H1 (cell line): ENCODE measurements at regions not wholly inside any gene's neighbourhood (a gene's known extent, or its start where the extent isn't known, plus 50 kb on each side); places are given as distances from the start of the nearest gene placed in this dataset.

ENCODE experiments used
- CTCF ChIA-PET: fragments of 300-600 bp; sonication (Branson Sonifier 250); formaldehyde crosslinking; loops from one replicate; lab custom pipeline; 2021; ENCODE audit not compliant: partially characterized antibody; lab: Charles Lee
- POLR2A ChIA-PET: fragments of 300-600 bp; sonication (Branson Sonifier 250); formaldehyde crosslinking; loops from one replicate; lab custom pipeline; 2021; ENCODE audit warnings: inconsistent platforms; ENCODE audit not compliant: partially characterized antibody; lab: Charles Lee
- DNase-seq, 2 experiments: peaks; one replicate each; pipeline versions ENCODE4 v3.0.0 to v3.0.0-alpha.2; 2010 to 2022; ENCODE audit warnings: low spot score in 2 of 2, low read depth in 1 of 2, mixed read lengths in 1 of 2
- FAIRE-seq: peaks from 2 replicates; lab custom pipeline; 2011; peaks lifted over from hg19 to GRCh38; lab: Jason Lieb, UNC
- H2AFZ ChIP-seq: 2 replicates; pipeline ENCODE4 v1.8.1; 2012; ENCODE audit warnings: low read length, inconsistent platforms
- H2AK5ac ChIP-seq: 2 replicates; pipeline ENCODE4 v1.6.1; 2013; ENCODE audit warnings: low read depth, low read length
- H2BK120ac ChIP-seq: replicated peaks from 2 replicates; pipeline ENCODE3; 2013; ENCODE audit warnings: low read depth, low read length, inconsistent platforms
- H2BK12ac ChIP-seq: 2 replicates; pipeline ENCODE4 v1.6.1; 2013; ENCODE audit warnings: low read depth, low read length
- H2BK15ac ChIP-seq: 2 replicates; pipeline ENCODE4 v1.6.1; 2013; ENCODE audit warnings: low read length
- H2BK20ac ChIP-seq: 2 replicates; pipeline ENCODE4 v1.6.1; 2013; ENCODE audit warnings: low read length
- H2BK5ac ChIP-seq: 2 replicates; pipeline ENCODE4 v1.6.1; 2013; ENCODE audit warnings: low read depth, low read length
- H3K14ac ChIP-seq: 2 replicates; pipeline ENCODE4 v1.6.1; 2013; ENCODE audit warnings: inconsistent platforms; ENCODE audit not compliant: insufficient read length
- H3K18ac ChIP-seq: 2 replicates; pipeline ENCODE4 v1.6.1; 2013; ENCODE audit warnings: low read length; ENCODE audit errors: extremely low read depth
- H3K23ac ChIP-seq: 2 replicates; pipeline ENCODE4 v1.6.1; 2013; ENCODE audit warnings: inconsistent platforms; ENCODE audit not compliant: insufficient read length
- H3K23me2 ChIP-seq: 2 replicates; pipeline ENCODE4 v1.6.1; 2013; ENCODE audit warnings: low read depth, low read length
- H3K27ac ChIP-seq: 2 replicates; pipeline ENCODE4 v1.6.1; 2011; ENCODE audit warnings: low read depth, low read length, inconsistent platforms
- H3K27me3 ChIP-seq, 4 experiments: replicated peaks in 1 of 4; 1 replicate in 1 of 4; 2 replicates in 3 of 4; pipeline versions ENCODE4 v1.6.1 to v1.8.1; 2011 to 2013; ENCODE audit warnings: low read length in 3 of 4, mild to moderate bottlenecking in 3 of 4, inconsistent platforms in 2 of 4, mixed read lengths in 2 of 4, moderate library complexity in 1 of 4; ENCODE audit not compliant: control insufficient read depth in 3 of 4, insufficient read depth in 3 of 4; ENCODE audit errors: extremely low read depth in 1 of 4
- H3K36me3 ChIP-seq, 4 experiments: 2 replicates each; pipeline versions ENCODE4 v1.6.1 to v1.8.1; 2011 to 2013; ENCODE audit warnings: mild to moderate bottlenecking in 4 of 4, low read length in 3 of 4, moderate library complexity in 2 of 4, control low read depth in 1 of 4, inconsistent platforms in 1 of 4; ENCODE audit not compliant: insufficient read depth in 4 of 4, control insufficient read depth in 2 of 4
- H3K4ac ChIP-seq: replicated peaks from 2 replicates; pipeline ENCODE3; 2013; ENCODE audit warnings: low read length, low read depth, mixed read lengths, inconsistent platforms; ENCODE audit not compliant: insufficient read length
- H3K4me1 ChIP-seq, 4 experiments: replicated peaks in 1 of 4; 1 replicate in 1 of 4; 2 replicates in 3 of 4; pipeline versions ENCODE4 v1.6.1 to v1.8.1; 2011 to 2013; ENCODE audit warnings: low read length in 3 of 4, inconsistent platforms in 2 of 4, mixed read lengths in 1 of 4; ENCODE audit not compliant: insufficient read depth in 4 of 4, control insufficient read depth in 3 of 4
- H3K4me2 ChIP-seq, 2 experiments: 2 replicates each; pipeline versions ENCODE4 v1.6.1 to v1.8.1; 2011 to 2013; ENCODE audit warnings: low read depth in 2 of 2, low read length in 2 of 2, control low read depth in 1 of 2, inconsistent platforms in 1 of 2, mild to moderate bottlenecking in 1 of 2; ENCODE audit not compliant: insufficient read depth in 1 of 2
- H3K4me3 ChIP-seq, 4 experiments: fragments of 200-600, 300-600 bp in 1 of 4; sonication (generic), shearing (Covaris generic), sonication (Bioruptor Twin) in 1 of 4; 2 replicates each; pipeline versions ENCODE4 v1.5.1 to v1.8.1; 2011 to 2016; ENCODE audit warnings: low read length in 4 of 4, low read depth in 3 of 4, control low read depth in 2 of 4, inconsistent platforms in 2 of 4, mild to moderate bottlenecking in 2 of 4, mixed read lengths in 1 of 4, moderate library complexity in 1 of 4; ENCODE audit not compliant: insufficient read depth in 2 of 4; ENCODE audit errors: extremely low read depth in 1 of 4
- H3K56ac ChIP-seq: replicated peaks from 2 replicates; pipeline ENCODE3; 2013; ENCODE audit warnings: low read depth, mild to moderate bottlenecking, mixed read lengths, low read length, inconsistent platforms; ENCODE audit not compliant: insufficient read length
- H3K79me1 ChIP-seq: 2 replicates; pipeline ENCODE4 v1.6.1; 2013; ENCODE audit warnings: low read depth, low read length, control low read depth
- H3K79me2 ChIP-seq, 2 experiments: 2 replicates each; pipeline versions ENCODE4 v1.6.1 to v1.8.1; 2012 to 2013; ENCODE audit warnings: low read length in 2 of 2, mild to moderate bottlenecking in 2 of 2, inconsistent platforms in 1 of 2; ENCODE audit not compliant: insufficient read depth in 2 of 2, control insufficient read depth in 1 of 2
- H3K9ac ChIP-seq, 4 experiments: replicated peaks in 1 of 4; 1 replicate in 1 of 4; 2 replicates in 3 of 4; pipeline versions ENCODE4 v1.6.1 to v1.8.1; 2011 to 2013; ENCODE audit warnings: low read depth in 3 of 4, low read length in 3 of 4, control low read depth in 2 of 4, mild to moderate bottlenecking in 2 of 4, moderate library complexity in 2 of 4, inconsistent platforms in 1 of 4; ENCODE audit errors: extremely low read depth in 1 of 4
- H3K9me3 ChIP-seq, 2 experiments: 2 replicates each; pipeline versions ENCODE4 v1.6.1 to v1.8.1; 2012 to 2013; ENCODE audit warnings: mild to moderate bottlenecking in 2 of 2, moderate library complexity in 2 of 2, control low read depth in 1 of 2, inconsistent platforms in 1 of 2, low read depth in 1 of 2, low read length in 1 of 2, mixed read lengths in 1 of 2; ENCODE audit not compliant: insufficient read depth in 2 of 2
- H4K20me1 ChIP-seq, 2 experiments: replicated peaks in 1 of 2; 2 replicates each; pipeline versions ENCODE3 to v1.8.1; 2011 to 2013; ENCODE audit warnings: inconsistent platforms in 2 of 2, low read length in 2 of 2, mild to moderate bottlenecking in 1 of 2; ENCODE audit not compliant: insufficient read depth in 2 of 2, control insufficient read depth in 1 of 2
- H4K5ac ChIP-seq: 2 replicates; pipeline ENCODE4 v1.6.1; 2013; ENCODE audit warnings: low read length, low read depth, mixed read lengths, inconsistent platforms; ENCODE audit not compliant: insufficient read length
- H4K8ac ChIP-seq: 2 replicates; pipeline ENCODE4 v1.8.0; 2013; ENCODE audit warnings: mild to moderate bottlenecking, moderate library complexity, low read length, inconsistent platforms; ENCODE audit not compliant: insufficient read depth; ENCODE audit errors: extremely low read depth
- H4K91ac ChIP-seq: replicated peaks from 2 replicates; pipeline ENCODE3; 2013; ENCODE audit warnings: low read length, mixed read lengths, inconsistent platforms; ENCODE audit not compliant: insufficient read length
- ASH2L ChIP-seq: fragments of 200-600, 300-600 bp; sonication (generic); IDR thresholded peaks from one replicate; pipeline ENCODE4 v1.7.1; 2017; ENCODE audit warnings: low read length
- CTCF ChIP-seq, 3 experiments: IDR thresholded peaks; 1 replicate in 2 of 3; 2 replicates in 1 of 3; pipeline versions ENCODE4 v1.5.1 to v1.6.1; 2011; ENCODE audit warnings: low read length in 3 of 3, mild to moderate bottlenecking in 3 of 3, inconsistent platforms in 2 of 3, low read depth in 1 of 3, moderate library complexity in 1 of 3; ENCODE audit not compliant: insufficient read depth in 1 of 3; ENCODE audit errors: control extremely low read depth in 1 of 3
- HDAC6 ChIP-seq: IDR thresholded peaks from one replicate; pipeline ENCODE4 v1.7.1; 2012; ENCODE audit warnings: low read depth, mild to moderate bottlenecking, inconsistent platforms, low read length, moderate library complexity
- KDM4A ChIP-seq: IDR thresholded peaks from one replicate; pipeline ENCODE4 v1.7.1; 2012; ENCODE audit warnings: low read depth, mild to moderate bottlenecking, moderate library complexity, low read length, inconsistent platforms; ENCODE audit not compliant: severe bottlenecking
- MAX ChIP-seq: IDR thresholded peaks from 2 replicates; pipeline ENCODE4 v1.6.1; 2012; ENCODE audit warnings: inconsistent platforms
- TAF1 ChIP-seq: IDR thresholded peaks from 2 replicates; pipeline ENCODE4 v1.6.1; 2011; ENCODE audit warnings: mild to moderate bottlenecking, low read depth, low read length
- WGBS, 2 experiments: shearing (Covaris generic) in 1 of 2; methylation state at CpG; one replicate each; pipeline versions ENCODE4 v1.1.6 to v1.1.7; 2013 to 2015; ENCODE audit warnings: low lambda C conversion rate in 2 of 2, mixed read lengths in 2 of 2, inconsistent platforms in 1 of 2, low coverage in 1 of 2, missing lambda C conversion rate in 1 of 2; ENCODE audit not compliant: insufficient replicate concordance in 2 of 2, insufficient coverage in 1 of 2, insufficient read length in 1 of 2; ENCODE audit errors: extremely low coverage in 1 of 2, missing lambda C conversion rate in 1 of 2; 5-methylcytosine and 5-hydroxymethylcytosine counted together

- no peaks in the 10 kb centered on the region for H3K4me1 ChIP-seq
- H4K91ac ChIP-seq = no peak overlapping the region
- no peaks in the 10 kb centered on the region for H3K27me3 ChIP-seq
- TF ChIP-seq TAF1 = no peak
- TF ChIP-seq CTCF (IDR thresholded peaks at IDR 0.05; ENCODE audit: control extremely low read depth in 1 of 3, insufficient read depth in 1 of 3, low read depth in 1 of 3, low read length in 3 of 3) = no peak
- no peak for TF ChIP-seq ASH2L
- TF ChIP-seq KDM4A = no peak
- no peak for TF ChIP-seq HDAC6
- TF ChIP-seq MAX = no peak
- peaks cover 5% of the 10 kb centered on the region in 2 experiments; a peak in 2 of 4 replicates for H3K9me3 ChIP-seq
- WGBS, 2 experiments = 100% methylated on average over 2 of the region's 2 CpGs; no CpG with 5 or more reads in 1 of the 2 experiments
- no peak overlapping the region for H2AK5ac ChIP-seq
- no peaks in the 10 kb centered on the region for H3K36me3 ChIP-seq
- no peak overlapping the region for H3K9ac ChIP-seq
- H3K4me3 ChIP-seq = no peak overlapping the region
- no peak overlapping the region for H2AFZ ChIP-seq
- ChIA-PET CTCF (interaction anchor here (1.0 kb wide), 1 partner anchor 15 kb away, joined by 4 read pairs; no protein-coding TSS in a partner anchor), POLR2A (no interaction called here)
- H2BK5ac ChIP-seq = no peak overlapping the region
- H2BK20ac ChIP-seq = no peak overlapping the region
- H3K23me2 ChIP-seq = no peaks in the 10 kb centered on the region
- DNase-seq = no peak
- H3K4ac ChIP-seq = no peak overlapping the region
- H3K18ac ChIP-seq = no peak overlapping the region
- H3K27ac ChIP-seq = no peak overlapping the region
- no peak overlapping the region for H4K5ac ChIP-seq
- H3K23ac ChIP-seq = no peak overlapping the region
- FAIRE-seq = no peak
- H4K8ac ChIP-seq = no peak overlapping the region
- no peaks in the 10 kb centered on the region for H4K20me1 ChIP-seq
- no peak overlapping the region for H3K14ac ChIP-seq
- H3K56ac ChIP-seq = no peak overlapping the region
- no peak overlapping the region for H3K4me2 ChIP-seq
- no peak overlapping the region for H2BK12ac ChIP-seq
- H2BK15ac ChIP-seq = no peak overlapping the region
- H3K79me2 ChIP-seq = no peaks in the 10 kb centered on the region
- H3K79me1 ChIP-seq = no peaks in the 10 kb centered on the region
- H2BK120ac ChIP-seq = no peak overlapping the region
Measured at GRCh38 chr13:32938314-32938713, 77.9 kb upstream of the KL start.
